ENCODE measurements at regions not wholly inside any gene's neighbourhood (a gene's known extent, or its start where the extent isn't known, plus 50 kb on each side); places are given as distances from the start of the nearest gene placed in this dataset.

- DNase-seq, result no peak
Measured at GRCh38 chr4:180101348-180102083, 2141.7 kb upstream of the TENM3 start.

GRCh38 chr4:180103794-180104193, 2139.4 kb upstream of the TENM3 start:
- no peak for DNase-seq

GRCh38 chr4:180105362-180105761, 2137.8 kb upstream of the TENM3 start:
- DNase-seq, result no peak

- no peak for DNase-seq
Measured at GRCh38 chr4:180106122-180106521, 2137.1 kb upstream of the TENM3 start.

GRCh38 chr4:180106997-180107396, 2136.2 kb upstream of the TENM3 start:
- DNase-seq, result no peak

GRCh38 chr4:180116840-180117239, 2126.4 kb upstream of the TENM3 start:
- DNase-seq, result no peak

GRCh38 chr4:180120068-180120467, 2123.1 kb upstream of the TENM3 start:
- DNase-seq, result no peak

- no peak for DNase-seq
Measured at GRCh38 chr4:180134091-180134866, 2108.9 kb upstream of the TENM3 start.

GRCh38 chr4:180141734-180142133, 2101.5 kb upstream of the TENM3 start:
- no peak for DNase-seq

GRCh38 chr4:180148737-180149136, 2094.5 kb upstream of the TENM3 start:
- DNase-seq, result no peak

GRCh38 chr4:180150818-180151217, 2092.4 kb upstream of the TENM3 start:
- no peak for DNase-seq

- DNase-seq, result no peak
Measured at GRCh38 chr4:180152831-180153230, 2090.4 kb upstream of the TENM3 start.

GRCh38 chr4:180153587-180153986, 2089.6 kb upstream of the TENM3 start:
- no peak for DNase-seq

- no peak for DNase-seq
Measured at GRCh38 chr4:180156684-180157083, 2086.5 kb upstream of the TENM3 start.

GRCh38 chr4:180160195-180160983, 2082.8 kb upstream of the TENM3 start:
- DNase-seq, result no peak

GRCh38 chr4:180164799-180165198, 2078.4 kb upstream of the TENM3 start:
- no peak for DNase-seq

GRCh38 chr4:180169394-180169793, 2073.8 kb upstream of the TENM3 start:
- no peak for DNase-seq

- DNase-seq, result no peak
Measured at GRCh38 chr4:180169966-180170365, 2073.2 kb upstream of the TENM3 start.

- DNase-seq, result no peak
Measured at GRCh38 chr4:180179146-180179545, 2064.1 kb upstream of the TENM3 start.

- DNase-seq, result no peak
Measured at GRCh38 chr4:180189666-180190065, 2053.5 kb upstream of the TENM3 start.

- no peak for DNase-seq
Measured at GRCh38 chr4:180190382-180190781, 2052.8 kb upstream of the TENM3 start.

- no peak for DNase-seq
Measured at GRCh38 chr4:180197471-180197870, 2045.7 kb upstream of the TENM3 start.

GRCh38 chr4:180203349-180203748, 2039.9 kb upstream of the TENM3 start:
- DNase-seq, result no peak

GRCh38 chr4:180205276-180205675, 2037.9 kb upstream of the TENM3 start:
- no peak for DNase-seq

All from activated gamma-delta T cell treated with Interleukin-2 at 50 U/mL for 16 hours (primary cell).